Fibroblast of skin of left biceps (primary cell): ENCODE measurements at regions not wholly inside any gene's neighbourhood (a gene's known extent, or its start where the extent isn't known, plus 50 kb on each side); places are given as distances from the start of the nearest gene placed in this dataset.

Experiments
- DNase-seq, 2 experiments: peaks; one replicate each; pipeline ENCODE4 v3.0.0-alpha.2; 2013; ENCODE audit warnings: low read depth in 2 of 2

DNA sequence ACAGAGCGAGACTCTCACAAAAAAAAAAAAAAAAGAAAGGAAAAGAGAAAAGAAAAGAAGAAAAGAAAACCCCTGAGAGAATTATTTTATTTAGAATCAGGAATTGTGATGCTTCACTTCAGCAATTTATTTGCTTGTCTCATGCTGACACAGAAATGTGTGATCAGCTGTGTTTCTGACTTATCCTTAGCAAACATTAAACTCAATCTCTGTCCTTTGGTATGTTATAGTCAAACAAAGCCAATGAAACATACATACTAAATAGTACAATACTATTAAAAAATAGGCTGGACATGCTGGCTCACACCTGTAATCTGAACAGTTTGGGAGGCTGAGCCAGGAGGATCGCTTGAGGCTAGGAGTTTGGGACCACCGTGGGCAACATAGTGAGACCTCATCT lies 733.0 kb upstream of the FZD8 start:
- no peak for DNase-seq

DNA sequence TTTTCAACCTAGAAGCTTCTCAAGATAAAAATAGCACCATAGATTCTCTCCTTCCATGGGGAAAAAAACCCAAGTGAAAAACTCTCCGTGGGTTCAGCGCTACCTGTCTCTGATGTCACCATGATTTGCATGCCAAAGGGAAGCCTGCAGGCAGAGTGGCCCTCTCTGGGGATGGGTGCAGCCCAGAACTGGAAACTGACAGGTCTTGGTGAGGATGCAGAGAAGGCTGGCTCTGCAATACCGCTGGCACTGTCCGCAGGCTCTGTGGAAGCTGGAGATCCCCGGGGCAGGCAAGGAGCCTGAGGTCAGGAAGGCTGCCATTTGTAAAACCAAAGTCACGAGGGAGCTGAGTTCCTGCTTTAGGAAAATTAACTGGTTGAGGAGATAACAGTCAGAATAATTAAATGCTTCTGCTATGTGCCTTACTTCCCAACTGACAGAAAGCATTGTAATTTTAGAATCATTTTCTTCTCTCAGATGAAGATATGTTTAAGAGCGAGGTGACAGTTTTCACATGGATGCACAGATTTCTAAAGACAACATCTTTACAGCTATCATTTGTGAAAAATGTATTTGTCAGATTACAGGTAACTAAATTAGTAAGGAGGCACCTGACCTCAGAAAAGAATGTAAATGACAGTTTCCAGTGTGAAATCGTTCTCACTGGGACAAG lies 731.5 kb upstream of the FZD8 start:
- no peak for DNase-seq

DNA sequence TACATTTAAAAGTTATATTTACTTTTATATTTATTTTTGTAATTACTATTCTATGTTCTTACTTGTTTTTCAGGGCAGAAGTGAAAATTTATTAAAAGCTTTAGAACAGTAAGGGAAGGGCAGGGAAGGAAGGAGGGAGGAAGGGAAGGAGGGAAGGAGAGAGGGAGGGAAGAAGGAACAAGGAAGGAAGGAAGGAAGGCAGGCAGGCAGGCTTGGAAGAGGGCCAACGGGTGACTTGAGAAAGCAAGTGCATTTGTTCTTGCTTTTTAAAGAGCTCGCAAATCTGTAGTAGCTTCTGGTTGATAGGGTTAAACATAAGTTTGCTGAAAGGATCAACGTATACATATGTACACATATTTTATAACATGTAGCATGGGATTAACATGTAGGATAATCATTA lies 725.3 kb upstream of the FZD8 start:
- no peak for DNase-seq

DNA sequence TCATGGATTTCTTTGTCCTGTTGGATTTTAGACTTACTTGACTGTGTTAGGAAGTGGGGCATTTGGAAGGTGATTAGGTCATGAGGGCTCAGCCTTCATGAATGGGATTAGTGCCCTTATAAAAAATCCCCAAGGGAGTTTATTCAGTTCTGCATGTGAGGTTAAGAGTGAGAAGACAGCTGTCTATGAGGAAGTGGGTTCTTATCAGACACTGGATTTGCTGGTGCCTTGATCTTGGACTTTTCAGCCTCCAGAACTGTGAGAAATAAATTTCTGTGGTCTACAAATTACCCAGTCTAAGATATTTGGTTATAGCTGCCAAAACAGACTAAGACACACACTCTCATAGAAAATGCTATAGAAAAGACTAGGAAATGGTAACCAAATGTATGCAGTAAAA lies 724.7 kb upstream of the FZD8 start:
- DNase-seq = no peak

DNA sequence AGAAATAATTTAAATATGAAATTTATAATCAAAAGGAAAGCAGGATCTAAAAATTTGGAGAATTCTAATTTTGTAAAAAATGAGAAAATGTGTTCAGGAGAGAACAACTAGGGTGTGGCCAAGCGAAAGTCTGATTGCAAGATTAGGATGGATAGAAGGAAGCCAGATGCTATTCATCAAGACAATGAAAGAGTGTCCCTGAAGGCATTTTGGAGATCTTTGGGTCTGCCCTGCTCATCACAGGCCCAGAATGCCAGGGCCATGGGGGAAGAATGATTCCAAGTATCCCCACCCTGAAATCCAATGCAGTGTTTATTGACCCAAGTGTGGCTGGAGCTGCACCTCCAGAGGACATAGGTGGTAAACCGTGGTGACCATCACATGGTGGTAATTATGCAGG lies 724.0 kb upstream of the FZD8 start:
- no peak for DNase-seq

DNA sequence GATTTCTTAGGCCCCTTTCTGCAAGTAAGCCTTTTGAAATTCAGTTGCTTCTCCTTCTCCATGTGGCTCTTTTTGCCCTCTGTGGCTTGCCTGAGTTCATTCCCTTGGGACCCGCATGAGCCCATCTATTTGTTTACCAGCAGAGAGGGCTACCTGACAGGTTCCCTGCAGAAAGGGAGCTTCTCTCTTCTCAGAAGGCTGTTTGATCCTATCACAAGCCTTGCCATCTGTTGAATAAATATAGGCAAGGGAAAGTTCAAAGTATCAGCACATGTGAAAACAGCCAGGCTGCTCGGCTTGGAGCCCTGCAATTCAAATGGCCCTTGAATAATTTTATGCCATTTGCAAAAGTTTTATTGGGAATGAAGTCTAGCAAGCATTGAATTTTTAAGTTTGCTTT lies 720.2 kb upstream of the FZD8 start:
- no peak for DNase-seq

DNA sequence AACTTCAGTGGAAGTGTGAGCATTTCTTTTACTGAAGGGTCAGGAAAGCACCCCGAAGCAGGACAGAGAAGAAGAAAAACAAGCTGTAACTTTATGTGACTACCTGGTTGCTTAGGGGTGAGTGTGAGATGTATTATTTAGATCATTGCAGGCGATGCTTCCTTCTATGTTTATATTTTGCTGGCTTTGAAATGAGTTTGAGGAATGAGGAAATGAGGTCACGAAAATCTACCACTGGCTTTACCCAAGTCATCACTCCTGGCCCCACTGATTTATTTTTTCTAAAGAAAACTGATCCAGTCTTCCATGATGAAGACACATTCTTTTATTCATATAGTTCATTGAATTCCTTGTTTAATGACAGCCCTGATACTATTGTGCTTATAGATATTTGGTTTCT lies 716.6 kb upstream of the FZD8 start:
- DNase-seq = no peak

DNA sequence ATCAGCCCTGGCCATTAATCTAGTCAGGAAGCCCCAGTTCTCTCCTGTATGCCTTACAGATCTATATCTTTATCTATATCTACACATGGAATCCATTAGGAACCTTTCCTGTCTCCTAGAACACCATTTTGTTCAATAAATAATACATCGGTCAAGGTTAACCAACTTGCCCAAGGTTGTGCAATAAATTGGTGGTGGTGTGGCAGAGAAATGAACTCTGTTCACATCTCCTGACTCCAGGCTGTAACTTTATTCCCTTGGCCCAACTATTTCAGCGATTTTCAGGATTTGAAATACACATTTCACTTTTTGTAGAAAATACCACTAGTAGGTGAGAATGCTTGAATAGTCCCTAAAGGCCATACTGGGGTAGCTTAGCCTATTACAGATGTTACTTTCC lies 712.5 kb upstream of the FZD8 start:
- DNase-seq = no peak

DNA sequence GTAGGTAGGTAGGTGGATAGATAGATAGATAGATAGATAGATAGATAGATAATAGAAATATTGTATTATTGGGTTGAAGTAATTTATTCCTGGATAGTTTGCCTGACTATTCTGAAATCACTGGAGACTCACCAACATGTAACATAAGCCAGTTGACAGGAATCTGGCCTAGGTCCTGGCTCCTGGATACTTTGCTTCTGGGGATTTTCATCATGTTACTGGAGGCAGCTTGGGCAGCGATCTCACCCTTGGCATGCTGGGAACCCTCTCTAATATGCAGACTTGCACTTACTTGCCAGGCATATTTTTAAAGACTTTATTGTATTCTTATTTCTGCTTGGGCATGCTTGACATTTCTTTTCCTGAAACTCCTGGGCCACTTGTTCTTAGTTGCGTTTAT lies 709.1 kb upstream of the FZD8 start:
- no peak for DNase-seq

DNA sequence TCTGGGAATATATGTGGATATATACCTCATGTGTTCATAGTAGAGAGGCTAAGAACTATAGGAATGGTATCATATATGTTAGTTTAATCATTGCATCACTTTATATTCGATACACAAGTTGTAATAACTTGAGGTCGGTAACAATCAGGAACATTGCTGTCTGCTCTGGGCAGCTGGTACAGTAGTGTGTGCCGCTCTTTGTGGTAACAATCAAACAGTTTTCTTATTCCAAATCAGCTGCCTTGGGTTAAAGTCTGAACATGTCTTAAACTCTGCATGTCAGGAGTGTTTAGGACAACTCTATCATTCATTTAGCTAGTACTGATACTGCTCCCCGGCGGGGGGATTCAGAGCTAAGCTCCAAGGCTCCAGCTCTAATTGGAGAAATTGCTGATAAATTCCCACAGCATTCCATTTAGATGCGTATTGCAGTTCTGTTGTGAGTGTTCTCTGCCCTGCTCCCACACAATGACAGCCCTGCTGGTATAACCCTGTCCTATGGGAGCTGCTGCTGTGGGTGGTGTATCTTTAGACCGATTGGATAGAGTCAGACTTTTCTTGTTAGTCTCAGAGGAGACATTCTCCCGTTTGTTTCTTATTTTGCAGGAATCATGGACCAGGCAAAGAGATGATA lies 707.5 kb upstream of the FZD8 start:
- peak; percentile 76 to 78 for DNase-seq

DNA sequence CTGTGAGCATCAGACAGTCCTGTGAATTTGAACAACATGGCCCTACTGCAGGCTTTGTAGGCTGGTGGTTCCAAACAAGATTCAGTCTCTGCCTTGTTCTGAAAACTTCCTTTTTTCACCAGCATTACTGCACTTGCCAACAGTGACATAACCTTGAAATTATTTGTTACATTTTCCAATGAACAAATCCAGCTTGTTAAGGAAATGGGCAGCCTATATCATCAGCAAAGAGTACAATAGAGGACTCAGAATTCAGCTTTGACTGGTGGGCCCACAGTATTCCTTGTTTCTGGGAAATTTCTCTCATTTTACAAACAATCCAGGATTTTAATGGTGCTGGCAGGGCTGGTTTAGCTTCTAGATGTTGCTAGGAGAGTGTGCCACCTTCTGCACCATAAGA lies 703.7 kb upstream of the FZD8 start:
- no peak for DNase-seq

DNA sequence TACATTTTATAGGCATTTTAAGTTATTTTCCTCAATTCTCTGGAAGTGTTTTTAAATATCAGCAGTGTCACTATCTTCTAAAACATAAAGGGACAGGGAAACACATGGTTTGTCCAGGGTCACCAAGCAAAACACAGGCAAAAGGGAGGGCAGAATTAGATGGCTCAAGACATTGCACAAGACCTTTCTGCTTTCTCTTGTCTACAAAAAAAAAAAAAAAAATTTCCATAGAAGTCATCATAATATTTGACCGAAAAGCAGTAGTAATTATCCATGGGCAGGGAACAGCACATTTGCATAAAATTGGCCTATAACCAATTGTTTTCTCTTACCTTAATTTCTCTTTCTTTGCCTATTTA lies 703.1 kb upstream of the FZD8 start:
- no peak for DNase-seq

DNA sequence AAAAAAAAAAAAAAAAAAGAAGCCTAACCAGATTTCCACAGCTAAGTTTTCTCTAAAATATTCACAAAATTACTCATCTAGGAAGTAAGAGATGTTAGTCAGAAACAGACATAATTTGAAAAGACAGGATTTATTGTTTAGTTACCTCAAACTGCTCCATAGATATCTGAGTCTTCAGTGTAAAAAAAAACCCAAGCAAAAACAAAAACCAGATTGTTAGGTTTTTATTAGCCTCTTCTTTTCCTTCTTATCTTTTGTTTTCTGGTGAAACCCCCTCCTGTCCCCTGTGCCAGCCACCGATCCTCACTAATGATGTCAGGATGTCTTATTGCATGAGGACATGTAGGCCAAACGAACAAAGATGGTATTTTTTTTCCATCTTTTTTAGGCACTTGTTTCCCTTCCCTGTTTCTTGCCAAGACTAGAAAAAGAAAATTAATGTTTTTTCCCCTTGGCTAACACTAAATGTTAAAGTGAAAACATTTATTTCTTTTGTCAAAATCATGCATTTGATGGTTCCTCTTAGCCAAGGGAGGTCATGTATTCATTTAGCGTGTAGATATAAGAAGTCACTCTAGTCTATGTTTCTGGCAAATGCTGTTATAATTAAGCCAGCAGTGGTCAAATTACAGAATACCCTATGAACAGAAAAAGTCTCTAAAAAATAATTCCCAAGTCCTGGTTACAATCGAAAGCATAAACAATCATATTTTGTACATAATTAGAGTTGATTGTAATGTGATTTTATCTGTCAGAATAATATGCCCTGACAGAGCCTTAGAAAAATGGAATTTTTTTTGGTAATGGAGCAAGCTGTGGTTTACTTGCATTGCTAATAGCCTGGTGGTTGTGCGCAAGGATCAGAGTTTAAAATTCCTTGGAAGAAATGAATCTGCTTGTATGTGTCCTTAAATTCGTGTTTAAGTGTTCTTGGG lies 702.4 kb upstream of the FZD8 start:
- no peak for DNase-seq

DNA sequence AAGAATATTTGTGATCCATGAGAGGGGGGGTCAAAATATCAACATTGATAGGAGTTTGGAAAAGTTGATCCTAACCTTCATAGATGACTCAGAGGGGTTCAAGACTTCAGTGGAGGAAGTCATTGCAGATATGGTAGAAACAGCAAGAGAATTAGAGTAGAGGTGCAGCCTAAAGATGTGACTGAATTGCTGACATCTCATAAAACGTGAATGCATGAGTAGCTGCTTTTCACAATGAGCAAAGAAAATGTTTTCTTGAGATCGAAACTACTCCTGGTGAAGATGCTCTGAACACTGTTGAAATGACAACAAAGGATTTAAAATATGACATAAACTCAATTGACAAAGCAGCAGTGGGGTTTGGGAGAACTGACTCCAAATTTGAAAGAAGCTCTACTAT lies 700.7 kb upstream of the FZD8 start:
- no peak for DNase-seq

DNA sequence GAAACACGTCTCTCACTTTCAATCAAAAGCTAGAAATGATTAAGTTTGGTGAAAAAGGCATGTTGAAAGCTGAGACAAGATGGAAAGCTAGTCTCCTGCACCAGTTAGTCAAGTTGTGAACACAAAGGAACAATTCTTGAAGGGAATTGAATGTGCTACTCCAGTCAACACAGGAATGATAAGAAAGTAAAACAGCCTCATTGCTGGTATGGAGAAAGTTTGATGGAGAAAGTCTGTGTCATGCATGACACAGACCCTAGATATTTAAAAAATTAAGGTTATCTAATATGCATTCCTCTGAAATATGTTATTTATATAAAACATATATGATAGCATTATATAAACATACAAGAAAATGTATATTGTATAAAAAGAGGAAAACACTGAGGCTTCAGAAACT lies 699.4 kb upstream of the FZD8 start:
- DNase-seq = no peak

DNA sequence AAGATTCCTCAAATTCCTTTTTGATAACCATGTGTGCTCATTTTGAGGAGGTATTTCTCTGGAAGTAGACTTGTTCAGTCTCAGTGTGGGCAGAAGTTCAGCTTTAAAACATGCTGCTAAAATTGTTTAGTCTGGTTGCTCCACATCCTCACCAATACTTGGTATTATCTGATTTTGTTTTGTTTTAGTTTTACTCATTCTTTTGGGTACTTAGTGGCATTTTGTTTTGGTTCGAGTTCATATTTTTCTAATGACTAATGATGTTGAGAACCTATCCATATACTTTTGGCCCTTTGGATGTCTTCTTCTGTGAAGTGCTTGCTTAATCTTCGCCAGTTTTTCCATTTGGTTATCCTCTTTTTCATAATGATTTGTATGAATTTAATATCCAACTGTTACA lies 694.2 kb upstream of the FZD8 start:
- DNase-seq = no peak

DNA sequence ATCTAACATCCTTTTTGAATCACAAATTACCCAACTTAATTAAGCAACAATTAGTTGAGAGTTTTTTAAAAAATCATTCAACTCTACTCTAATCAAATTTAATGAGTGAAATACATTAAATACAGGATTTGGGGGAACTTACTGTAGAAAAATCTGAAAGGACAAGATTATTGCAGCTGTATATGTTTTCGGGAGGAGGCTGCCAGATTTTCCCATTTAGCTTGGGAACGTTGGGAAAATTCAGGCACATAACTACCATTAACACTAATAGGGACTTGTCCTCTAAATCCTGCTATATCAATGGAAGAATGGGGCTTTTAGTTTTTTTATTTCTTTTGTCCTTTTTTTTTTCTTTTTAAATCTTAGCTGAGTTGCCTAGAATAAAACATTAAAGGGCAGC lies 691.4 kb upstream of the FZD8 start:
- no peak for DNase-seq

DNA sequence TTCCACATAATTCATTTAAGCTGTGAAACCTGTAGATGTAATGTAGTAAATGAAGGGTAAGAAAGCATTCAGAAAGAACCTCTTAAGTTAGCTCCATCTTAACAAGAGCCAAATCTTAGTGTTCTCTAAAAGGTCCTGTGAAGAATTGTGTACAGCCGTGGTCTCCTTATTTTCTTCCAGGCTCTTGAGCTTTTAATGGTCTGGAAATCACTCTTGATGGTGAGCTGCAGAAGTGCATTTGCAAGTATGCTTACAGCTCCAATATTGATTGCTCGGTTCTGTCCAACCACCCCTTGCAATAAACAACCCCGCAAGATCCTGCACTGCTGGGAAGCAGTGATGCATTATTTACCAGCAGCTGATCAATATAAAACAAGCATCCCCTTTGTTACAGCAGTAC lies 690.8 kb upstream of the FZD8 start:
- no peak for DNase-seq

DNA sequence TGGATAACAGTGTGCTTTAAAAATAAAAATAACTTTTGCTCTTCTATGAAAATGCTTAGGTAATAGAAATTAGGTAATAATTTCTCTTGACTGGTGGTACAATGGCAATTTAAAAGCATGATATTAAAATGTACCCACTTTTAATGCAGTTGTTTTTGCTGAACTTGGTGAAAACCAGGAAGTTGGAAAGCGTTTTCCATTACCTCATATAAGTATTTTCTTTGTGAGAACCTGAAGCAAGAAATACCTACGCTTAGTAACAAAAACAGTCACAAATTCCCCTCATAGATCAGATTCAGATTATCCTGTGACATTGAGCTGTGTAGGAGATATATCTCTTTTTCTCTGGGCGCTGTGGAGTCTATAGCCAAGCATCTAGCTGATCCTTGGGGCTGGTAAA lies 689.0 kb upstream of the FZD8 start:
- DNase-seq = no peak

DNA sequence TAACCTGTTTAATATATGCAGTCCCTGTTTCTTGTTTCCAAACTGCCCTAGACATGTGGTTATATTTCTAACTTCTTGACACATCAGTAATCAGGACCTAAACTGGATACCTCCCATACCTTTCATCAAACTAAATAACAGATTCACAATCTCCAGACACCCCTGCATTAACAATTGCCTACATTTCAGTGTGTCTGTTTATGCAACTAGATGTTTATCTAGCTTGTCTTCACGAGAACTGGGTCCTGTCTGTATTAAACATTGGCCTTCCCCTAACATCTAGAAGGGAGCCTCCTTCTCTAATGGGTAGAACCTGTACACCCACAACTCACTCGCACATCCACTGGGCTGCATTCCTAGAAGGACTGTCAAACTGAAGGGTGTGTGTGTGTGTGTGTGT lies 683.7 kb upstream of the FZD8 start:
- no peak for DNase-seq

DNA sequence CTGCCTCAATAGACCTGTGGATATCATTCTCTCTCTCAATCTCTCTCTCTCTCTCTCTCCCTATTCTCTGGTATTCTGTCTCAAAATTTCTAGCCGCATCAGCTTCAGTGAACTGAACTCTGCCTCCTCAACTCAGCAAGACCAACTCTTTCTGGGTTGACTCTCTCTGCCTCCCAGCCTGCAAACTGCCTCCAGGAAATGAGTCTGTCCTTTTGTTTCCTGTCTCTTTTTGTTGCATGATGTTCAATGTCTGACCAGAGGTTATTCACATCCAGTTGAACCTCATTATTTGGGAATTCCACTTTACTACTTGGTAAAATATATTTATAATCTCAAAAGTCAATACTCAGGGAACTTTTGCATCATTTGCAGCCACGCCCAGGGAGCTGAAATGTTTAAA lies 682.7 kb upstream of the FZD8 start:
- DNase-seq = no peak

DNA sequence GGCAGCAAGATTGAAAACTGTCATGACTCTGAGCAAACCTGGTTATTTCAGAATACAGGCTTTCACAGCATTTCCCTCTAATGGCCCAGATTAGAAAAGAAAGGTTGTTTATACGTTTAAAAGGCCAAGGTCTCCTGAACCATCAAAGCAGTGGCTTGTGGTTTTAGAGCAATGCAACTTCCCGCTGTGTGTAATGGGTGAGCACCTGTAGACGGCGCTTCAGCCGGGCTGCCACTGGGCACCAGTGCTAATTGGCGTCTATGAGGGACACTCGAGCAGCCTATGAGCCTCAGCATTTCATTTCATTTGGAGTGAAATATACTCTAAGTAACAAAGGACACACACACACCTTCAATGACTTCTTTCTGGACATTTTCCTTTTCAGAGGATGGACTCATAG lies 671.0 kb upstream of the FZD8 start:
- DNase-seq = no peak

DNA sequence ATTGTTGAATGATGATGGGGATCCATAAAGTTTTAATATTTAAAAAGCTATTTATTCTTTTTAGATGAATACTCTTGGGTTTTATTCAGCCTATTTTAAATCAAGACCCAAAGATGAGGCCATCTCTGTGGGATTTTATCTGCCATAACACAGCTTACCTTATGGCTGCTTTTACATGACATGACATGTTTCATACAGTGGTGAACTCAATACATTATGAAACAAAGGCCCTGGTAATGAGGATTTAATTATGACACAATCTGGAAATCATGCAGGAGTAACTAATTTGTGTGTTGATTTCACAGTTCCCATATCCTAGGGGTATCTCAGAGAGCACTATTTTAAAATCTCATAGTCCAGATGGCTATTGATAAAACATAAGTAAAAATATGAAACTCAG lies 661.8 kb upstream of the FZD8 start:
- DNase-seq = no peak
